Peyer's patch (tissue), 4 donors: ENCODE measurements at regions not wholly inside any gene's neighbourhood (a gene's known extent, or its start where the extent isn't known, plus 50 kb on each side); places are given as distances from the start of the nearest gene placed in this dataset.

Experiments used
- DNase-seq, 3 donors: peaks; one replicate each; pipeline ENCODE4 v3.0.0-alpha.2; 2017 to 2019
- H3K27ac ChIP-seq, 4 donors: fragments of 200-600 bp; sonication (generic); one replicate each; pipeline ENCODE4 v1.5.1; 2016 to 2019
- H3K27me3 ChIP-seq, 2 donors: fragments of 200-600 bp; sonication (generic); one replicate each; pipeline ENCODE4 v1.5.1; 2019
- H3K36me3 ChIP-seq, 3 donors: fragments of 200-600 bp; sonication (generic); one replicate each; pipeline ENCODE4 v1.5.1; 2016 to 2019
- H3K4me1 ChIP-seq, 4 donors: fragments of 200-600 bp; sonication (generic); one replicate each; pipeline ENCODE4 v1.5.1; 2016 to 2019
- H3K4me3 ChIP-seq, 4 donors: fragments of 200-600 bp; sonication (generic); 1 replicate in 3 of 4; 2 replicates in 1 of 4; pipeline ENCODE4 v1.5.1; 2016 to 2019; ENCODE audit warnings: mild to moderate bottlenecking in 1 of 4
- H3K9me3 ChIP-seq, 4 donors: fragments of 200-600 bp; sonication (generic); one replicate each; pipeline ENCODE4 v1.5.1; 2016 to 2019; ENCODE audit warnings: mild to moderate bottlenecking in 1 of 4
- POLR2A ChIP-seq, 2 donors: fragments of 450-650 bp; IDR thresholded peaks; one replicate each; pipeline ENCODE4 v1.5.1; 2017; ENCODE audit warnings: antibody characterized with exemption in 2 of 2, mild to moderate bottlenecking in 2 of 2, moderate library complexity in 2 of 2
- TF ChIP-seq, protein P1 (sequence below), 6 experiments: fragments of 450-650 bp in 4 of 6; fragments of 200-600 bp in 2 of 6; sonication (generic) in 1 of 6; IDR thresholded peaks; one replicate each; pipeline ENCODE4 v1.5.1; 2017 to 2019; ENCODE audit warnings: antibody characterized with exemption in 6 of 6, mild to moderate bottlenecking in 3 of 6, moderate library complexity in 1 of 6

DNA sequence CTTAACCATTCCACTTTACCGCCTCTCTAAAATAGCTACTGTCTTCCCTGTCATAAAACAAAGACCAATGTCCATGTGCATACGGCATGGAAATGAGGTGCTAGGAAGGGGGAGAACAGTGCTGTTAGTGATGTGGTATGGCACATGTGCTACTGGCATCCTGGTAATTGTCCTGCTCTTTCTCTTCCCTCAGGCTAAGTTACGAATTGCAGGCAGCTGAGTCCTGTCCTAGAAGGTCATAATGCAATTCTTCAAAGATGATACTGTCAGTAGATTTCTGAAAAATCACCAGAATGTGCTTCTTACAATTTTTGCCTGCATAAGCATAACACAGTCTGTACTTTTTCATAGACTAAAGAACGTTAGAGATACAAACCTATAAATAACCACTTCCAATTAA is 216.8 kb downstream of the RSL24D1 start:
- Histone ChIP-seq H3K9me3 (no peaks in the 10 kb centered on the region), H3K27ac (no peak overlapping the region), H3K4me1 (no peaks in the 10 kb centered on the region), H3K36me3 (no peaks in the 10 kb centered on the region), H3K27me3 (no peaks in the 10 kb centered on the region), H3K4me3 (no peak overlapping the region)
- no peak for DNase-seq
- TF ChIP-seq, protein P1, sequence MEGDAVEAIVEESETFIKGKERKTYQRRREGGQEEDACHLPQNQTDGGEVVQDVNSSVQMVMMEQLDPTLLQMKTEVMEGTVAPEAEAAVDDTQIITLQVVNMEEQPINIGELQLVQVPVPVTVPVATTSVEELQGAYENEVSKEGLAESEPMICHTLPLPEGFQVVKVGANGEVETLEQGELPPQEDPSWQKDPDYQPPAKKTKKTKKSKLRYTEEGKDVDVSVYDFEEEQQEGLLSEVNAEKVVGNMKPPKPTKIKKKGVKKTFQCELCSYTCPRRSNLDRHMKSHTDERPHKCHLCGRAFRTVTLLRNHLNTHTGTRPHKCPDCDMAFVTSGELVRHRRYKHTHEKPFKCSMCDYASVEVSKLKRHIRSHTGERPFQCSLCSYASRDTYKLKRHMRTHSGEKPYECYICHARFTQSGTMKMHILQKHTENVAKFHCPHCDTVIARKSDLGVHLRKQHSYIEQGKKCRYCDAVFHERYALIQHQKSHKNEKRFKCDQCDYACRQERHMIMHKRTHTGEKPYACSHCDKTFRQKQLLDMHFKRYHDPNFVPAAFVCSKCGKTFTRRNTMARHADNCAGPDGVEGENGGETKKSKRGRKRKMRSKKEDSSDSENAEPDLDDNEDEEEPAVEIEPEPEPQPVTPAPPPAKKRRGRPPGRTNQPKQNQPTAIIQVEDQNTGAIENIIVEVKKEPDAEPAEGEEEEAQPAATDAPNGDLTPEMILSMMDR (IDR thresholded peaks at IDR 0.05) = no peak
- TF ChIP-seq POLR2A (IDR thresholded peaks at IDR 0.05) = no peak

DNA sequence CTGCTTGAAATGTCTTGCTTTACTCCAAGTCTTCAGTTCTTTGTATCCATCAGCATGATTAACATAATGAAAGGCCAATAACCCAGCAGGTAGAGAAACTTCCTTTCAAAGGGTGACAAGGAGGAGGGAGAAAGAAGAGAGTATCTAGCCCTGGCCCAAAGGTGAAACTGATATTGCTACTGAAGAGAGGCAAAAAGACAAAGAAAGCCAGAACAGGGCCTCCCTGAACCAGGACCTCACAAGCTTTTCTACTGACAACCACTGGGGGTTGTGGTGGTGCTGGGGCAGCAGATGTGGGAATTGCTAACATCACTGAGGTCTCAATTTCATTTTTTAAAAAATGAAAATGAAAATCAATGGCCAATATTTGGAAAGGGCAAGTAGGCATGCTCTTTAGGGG is 234.1 kb downstream of the RSL24D1 start:
- Histone ChIP-seq H3K4me1 (no peaks in the 10 kb centered on the region), H3K36me3 (no peaks in the 10 kb centered on the region), H3K9me3 (peaks cover 0 to 9% (median 0%) of the 10 kb centered on the region in 4 donors), H3K27ac (no peak overlapping the region), H3K27me3 (no peaks in the 10 kb centered on the region), H3K4me3 (no peak overlapping the region)
- no peak for DNase-seq
- TF ChIP-seq, protein P1 (IDR thresholded peaks at IDR 0.05) = no peak
- TF ChIP-seq POLR2A (IDR thresholded peaks at IDR 0.05) = no peak

DNA sequence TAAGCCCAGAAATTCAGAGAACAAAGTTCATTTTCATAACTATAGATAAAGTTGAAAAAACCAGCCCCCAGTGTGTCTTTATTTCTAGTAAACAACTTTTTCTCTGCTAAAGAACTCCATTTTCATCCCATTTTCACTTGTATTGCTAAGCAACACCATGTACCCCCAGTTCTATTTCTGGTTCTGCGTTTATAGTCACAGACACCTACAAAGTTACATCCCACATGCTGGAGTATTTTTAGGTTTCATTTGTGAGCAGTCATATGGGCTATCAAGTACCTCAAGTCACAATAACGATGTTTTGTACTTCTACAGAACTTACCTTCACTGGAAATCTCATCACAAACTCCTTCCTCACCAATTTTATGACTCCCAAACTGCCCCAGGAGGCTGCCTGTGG is 236.5 kb downstream of the RSL24D1 start:
- no peaks in the 10 kb centered on the region for H3K27me3 ChIP-seq
- no peak for TF ChIP-seq POLR2A (IDR thresholded peaks at IDR 0.05)
- TF ChIP-seq, protein P1 (IDR thresholded peaks at IDR 0.05) = no peak
- H3K27ac ChIP-seq = no peak overlapping the region
- H3K9me3 ChIP-seq = peaks cover 0 to 9% (median 0%) of the 10 kb centered on the region in 4 donors
- no peak overlapping the region for H3K4me3 ChIP-seq
- H3K36me3 ChIP-seq = no peaks in the 10 kb centered on the region
- no peak for DNase-seq
- H3K4me1 ChIP-seq = no peaks in the 10 kb centered on the region

DNA sequence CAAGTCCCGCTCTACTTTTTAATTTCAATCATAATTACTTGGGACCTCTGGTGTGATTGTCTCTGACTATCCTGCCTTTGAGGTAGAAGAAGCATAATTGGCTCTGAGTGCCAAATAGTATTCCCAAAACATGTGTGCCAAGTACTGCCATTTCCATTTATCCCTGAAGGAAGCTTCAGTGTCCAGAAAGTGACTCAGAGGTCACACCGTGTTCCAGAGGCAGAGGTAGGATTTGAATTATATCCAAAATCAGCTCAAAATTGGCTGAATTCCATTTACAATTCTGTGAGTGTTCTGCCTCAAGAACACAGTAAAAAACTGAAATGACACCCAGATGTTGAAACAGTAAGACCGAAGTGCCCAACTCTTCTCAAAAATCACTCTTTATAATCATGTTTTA is 255.3 kb downstream of the RSL24D1 start:
- no peaks in the 10 kb centered on the region for H3K4me1 ChIP-seq
- no peaks in the 10 kb centered on the region for H3K9me3 ChIP-seq
- no peak overlapping the region for H3K4me3 ChIP-seq
- DNase-seq = no peak
- H3K36me3 ChIP-seq = no peaks in the 10 kb centered on the region
- H3K27me3 ChIP-seq = no peaks in the 10 kb centered on the region
- TF ChIP-seq, protein P1 (IDR thresholded peaks at IDR 0.05) = no peak
- TF ChIP-seq POLR2A (IDR thresholded peaks at IDR 0.05) = no peak
- no peak overlapping the region for H3K27ac ChIP-seq

DNA sequence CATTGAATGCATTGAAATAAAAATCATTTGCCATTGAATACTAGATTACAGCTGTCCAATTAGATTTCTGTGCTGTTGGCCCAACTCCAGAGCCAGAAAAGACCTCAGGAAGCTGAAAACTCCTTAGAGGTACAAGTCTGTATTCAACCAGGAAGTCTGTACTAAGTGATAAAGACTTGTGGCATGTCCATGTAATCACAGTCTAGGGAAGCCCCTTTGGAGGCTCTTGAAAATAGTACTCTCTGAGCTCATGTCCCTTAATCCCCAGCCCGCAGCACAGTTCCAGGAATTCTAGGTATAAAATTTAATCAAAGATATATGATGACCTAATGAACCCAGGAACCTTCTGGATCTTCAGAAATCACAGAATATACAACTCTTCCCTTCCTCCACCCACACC is 279.4 kb downstream of the RSL24D1 start:
- Histone ChIP-seq H3K27me3 (no peaks in the 10 kb centered on the region), H3K27ac (no peak overlapping the region), H3K36me3 (no peaks in the 10 kb centered on the region), H3K4me1 (no peaks in the 10 kb centered on the region), H3K9me3 (no peaks in the 10 kb centered on the region), H3K4me3 (no peak overlapping the region)
- DNase-seq = no peak
- no peak for TF ChIP-seq POLR2A (IDR thresholded peaks at IDR 0.05)
- TF ChIP-seq, protein P1 (IDR thresholded peaks at IDR 0.05) = no peak

DNA sequence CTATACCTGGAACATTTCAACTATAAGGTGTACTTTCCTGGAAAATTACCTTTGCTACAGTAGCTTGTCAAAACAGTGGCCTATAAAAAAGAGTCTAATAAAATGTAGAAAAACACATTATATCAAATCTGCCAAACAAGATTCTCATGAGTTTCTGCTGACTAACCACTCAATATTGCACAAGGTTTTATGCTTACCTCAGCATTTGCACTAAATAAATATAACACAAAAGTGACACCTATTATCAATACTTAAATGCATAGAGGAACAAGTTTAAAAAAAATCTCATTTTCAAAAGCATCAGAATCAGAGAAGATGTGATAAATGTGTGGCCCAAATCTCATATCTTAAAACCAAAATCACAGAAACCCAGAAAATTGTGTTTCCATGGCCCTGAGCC is 281.4 kb downstream of the RSL24D1 start:
- Histone ChIP-seq H3K4me1 (no peaks in the 10 kb centered on the region), H3K9me3 (no peaks in the 10 kb centered on the region)
- no peak for DNase-seq

More for the DNA sequence above, 281.4 kb downstream of the RSL24D1 start:
- Histone ChIP-seq H3K4me3 (no peak overlapping the region), H3K27me3 (no peaks in the 10 kb centered on the region), H3K27ac (no peak overlapping the region), H3K36me3 (no peaks in the 10 kb centered on the region)
- TF ChIP-seq, protein P1 (IDR thresholded peaks at IDR 0.05) = no peak
- TF ChIP-seq POLR2A (IDR thresholded peaks at IDR 0.05) = no peak
